NB4 (cell line): ENCODE measurements at regions not wholly inside any gene's neighbourhood (a gene's known extent, or its start where the extent isn't known, plus 50 kb on each side); places are given as distances from the start of the nearest gene placed in this dataset.
"Not testable (repeated sequence)": the region's sequence is repeated elsewhere in the genome, so short reads cannot be mapped to it uniquely, and the experiment has no call there.

Experiments used
- DNase-seq: peaks from one replicate; pipeline ENCODE4 v3.0.0; 2010; ENCODE audit warnings: low read depth
- H3K4me3 ChIP-seq: one replicate; pipeline ENCODE4 v1.5.1; 2011; ENCODE audit warnings: mild to moderate bottlenecking, low read depth, low read length, moderate library complexity
- CTCF ChIP-seq: IDR thresholded peaks from one replicate; pipeline ENCODE4 v1.5.1; 2012; ENCODE audit warnings: low read depth, low read length
- MAX ChIP-seq: IDR thresholded peaks from 2 replicates; pipeline ENCODE4 v1.6.1; 2011; ENCODE audit warnings: low read depth, low read length
- MYC ChIP-seq: IDR thresholded peaks from 2 replicates; pipeline ENCODE4 v1.6.1; 2011; ENCODE audit warnings: low read depth, low read length
- POLR2A ChIP-seq: IDR thresholded peaks from 2 replicates; pipeline ENCODE4 v1.6.1; 2011; ENCODE audit warnings: mild to moderate bottlenecking; ENCODE audit not compliant: insufficient read length; ENCODE audit errors: extremely low read depth

GRCh38 chr2:192536922-192537624 is 342.3 kb upstream of the TMEFF2 start:
- no peak overlapping the region for H3K4me3 ChIP-seq
- DNase-seq, result no peak
- TF ChIP-seq MYC, result no peak

GRCh38 chr2:192535956-192536921 is 341.5 kb upstream of the TMEFF2 start:
- TF ChIP-seq MYC (no peak), CTCF (no peak), MAX (no peak), POLR2A (no peak)
- DNase-seq, result no peak
- no peak overlapping the region for H3K4me3 ChIP-seq

DNA sequence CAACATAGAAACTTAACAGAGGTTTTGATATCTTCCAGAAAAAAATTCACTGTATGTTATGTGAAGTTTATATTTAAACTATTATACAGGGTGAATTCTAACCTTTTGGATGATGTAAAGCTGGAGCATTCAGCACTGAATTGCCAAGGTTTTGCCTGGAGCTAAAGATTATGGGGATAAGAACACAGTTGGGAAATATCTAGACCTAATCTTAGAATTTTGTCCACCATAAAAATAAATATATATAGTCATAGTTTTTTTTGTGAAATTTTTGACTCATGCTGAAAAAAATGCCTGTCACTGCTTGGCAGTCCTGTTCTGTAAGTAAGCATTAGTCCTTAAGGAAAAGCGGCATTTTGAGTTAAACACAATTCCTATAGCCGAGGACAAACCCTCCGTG is 339.3 kb upstream of the TMEFF2 start:
- H3K4me3 ChIP-seq, result no peak overlapping the region
- no peak for DNase-seq
- TF ChIP-seq CTCF (no peak), MAX (no peak), MYC (no peak), POLR2A (no peak)

- not testable (repeated sequence) for H3K4me3 ChIP-seq, DNase-seq
These were observed 330.0 kb upstream of the TMEFF2 start for GRCh38 chr2:192524642-192525251.

DNA sequence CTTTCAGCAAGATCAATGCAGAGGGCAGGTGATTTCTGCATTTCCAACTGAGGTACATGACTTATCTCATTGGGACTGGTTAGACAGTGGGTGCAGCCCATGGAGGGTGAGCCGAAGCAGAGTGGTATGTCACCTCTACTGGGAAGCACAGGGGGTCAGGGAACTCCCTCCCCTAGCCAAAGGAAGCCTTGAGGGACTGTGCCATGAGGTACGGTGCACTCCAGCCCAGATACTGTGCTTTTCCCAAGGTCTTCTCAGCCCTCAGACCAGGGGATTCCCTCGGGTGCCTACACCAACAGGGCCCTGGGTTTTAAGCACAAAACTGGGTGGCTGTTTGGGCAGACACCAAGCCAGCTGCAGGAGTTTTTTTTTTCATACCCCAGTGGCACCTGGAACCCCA is 329.5 kb upstream of the TMEFF2 start:
- not testable (repeated sequence) for H3K4me3 ChIP-seq, DNase-seq

DNA sequence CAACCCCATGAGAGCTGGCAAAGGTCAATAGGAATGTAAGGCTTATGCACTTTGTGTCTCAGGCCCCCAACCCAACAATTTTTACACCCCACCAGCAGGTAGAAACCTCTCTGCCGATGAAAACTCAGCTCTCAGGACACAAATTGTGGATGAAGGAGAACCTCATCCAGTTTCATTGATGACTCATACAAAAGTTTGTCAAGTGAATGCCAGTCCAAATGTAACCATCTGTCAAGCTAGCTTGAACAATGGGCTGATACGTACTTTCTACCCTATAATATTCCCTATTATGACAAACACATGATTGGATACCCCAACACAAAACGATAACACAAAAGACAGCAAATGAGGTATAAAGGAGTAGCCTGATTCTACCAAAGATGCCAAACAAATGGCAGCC is 321.2 kb upstream of the TMEFF2 start:
- no peak for TF ChIP-seq MAX
- TF ChIP-seq MYC, result no peak
- TF ChIP-seq POLR2A, result no peak
- TF ChIP-seq CTCF, result no peak
- no peak overlapping the region for H3K4me3 ChIP-seq
- DNase-seq, result no peak

DNA sequence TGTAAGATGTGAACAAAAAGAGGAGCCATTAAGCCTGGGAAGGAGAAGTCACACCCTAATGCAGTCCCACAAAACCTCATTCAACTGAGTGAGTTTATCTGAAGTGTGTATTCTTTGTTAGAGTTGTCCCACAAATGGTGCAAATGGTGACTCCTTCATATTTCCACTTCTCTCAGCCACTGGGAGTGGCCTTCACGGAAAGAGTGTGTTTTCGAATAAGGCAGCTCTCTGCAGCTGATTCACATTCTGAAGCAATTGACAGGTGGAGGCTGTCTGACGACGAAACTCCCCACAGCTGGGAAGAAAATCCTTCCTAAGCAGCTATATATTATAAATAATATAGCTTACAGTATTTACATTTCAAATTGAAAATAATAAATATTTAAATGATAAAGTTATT is 318.8 kb upstream of the TMEFF2 start:
- TF ChIP-seq MAX, result no peak
- no peak for TF ChIP-seq MYC
- no peak for TF ChIP-seq CTCF
- no peak for TF ChIP-seq POLR2A
- no peak overlapping the region for H3K4me3 ChIP-seq
- no peak for DNase-seq

DNA sequence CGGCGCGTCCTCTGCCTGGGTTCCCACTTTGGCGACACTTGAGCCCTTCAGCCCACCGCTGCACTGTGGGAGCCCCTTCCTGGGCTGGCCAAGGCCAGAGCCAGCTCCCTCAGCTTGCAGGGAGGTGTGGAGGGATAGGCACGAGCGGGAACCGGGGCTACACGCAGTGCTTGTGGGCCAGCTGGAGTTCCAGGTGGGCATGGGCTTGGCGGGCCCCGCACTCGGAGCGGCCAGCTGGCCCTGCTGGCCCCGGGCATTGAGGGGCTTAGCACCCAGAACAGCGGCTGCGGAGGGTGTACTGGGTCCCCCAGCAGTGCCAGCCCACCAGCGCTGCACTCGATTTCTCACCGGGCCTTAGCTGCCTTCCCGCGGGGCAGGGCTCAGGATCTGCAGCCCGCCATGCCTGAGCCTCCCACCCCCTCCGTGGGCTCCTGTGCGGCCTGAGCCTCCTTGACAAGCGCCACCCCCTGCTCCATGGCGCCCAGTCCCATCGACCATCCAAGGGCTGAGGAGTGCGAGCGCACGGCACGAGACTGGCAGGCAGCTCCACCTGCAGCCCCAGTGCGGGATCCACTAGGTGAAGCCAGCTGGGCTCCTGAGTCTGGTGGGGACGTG is 313.2 kb upstream of the TMEFF2 start:
- H3K4me3 ChIP-seq, DNase-seq: not testable (repeated sequence)
